ES-I3 (cell line): ENCODE measurements at regions not wholly inside any gene's neighbourhood (a gene's known extent, or its start where the extent isn't known, plus 50 kb on each side); places are given as distances from the start of the nearest gene placed in this dataset.
"Not testable (repeated sequence)": the region's sequence is repeated elsewhere in the genome, so short reads cannot be mapped to it uniquely, and the experiment has no call there.

Experiments used
- H3K36me3 ChIP-seq: 2 replicates; pipeline ENCODE4 v1.6.1; 2013; ENCODE audit warnings: mild to moderate bottlenecking, low read length, control low read depth, moderate library complexity; ENCODE audit not compliant: insufficient read depth
- H3K4me1 ChIP-seq: 2 replicates; pipeline ENCODE4 v1.6.1; 2013; ENCODE audit warnings: mild to moderate bottlenecking, control low read depth, low read length; ENCODE audit not compliant: insufficient read depth
- H3K9ac ChIP-seq: 2 replicates; pipeline ENCODE4 v1.6.1; 2013; ENCODE audit warnings: low read depth, mild to moderate bottlenecking, low read length, moderate library complexity
- H3K9me3 ChIP-seq: 2 replicates; pipeline ENCODE4 v1.6.1; 2013; ENCODE audit warnings: mild to moderate bottlenecking, low read length, moderate library complexity; ENCODE audit not compliant: control insufficient read depth, insufficient read depth

- Histone ChIP-seq H3K9me3 (no peaks in the 10 kb centered on the region), H3K9ac (no peak overlapping the region), H3K4me1 (peaks cover 9% of the 10 kb centered on the region), H3K36me3 (no peaks in the 10 kb centered on the region)
Observed at GRCh38 chr4:54574500-54574899, 83.3 kb upstream of the KIT start.

GRCh38 chr4:54575919-54576318 lies 81.8 kb upstream of the KIT start:
- no peak overlapping the region for H3K9ac ChIP-seq
- no peaks in the 10 kb centered on the region for H3K36me3 ChIP-seq
- peaks cover 9% of the 10 kb centered on the region for H3K4me1 ChIP-seq
- no peaks in the 10 kb centered on the region for H3K9me3 ChIP-seq

GRCh38 chr4:54581807-54582206 lies 76.0 kb upstream of the KIT start:
- Histone ChIP-seq H3K36me3 (no peaks in the 10 kb centered on the region), H3K9me3 (no peaks in the 10 kb centered on the region; the same call in 1 of the 2 replicates), H3K4me1 (no peaks in the 10 kb centered on the region), H3K9ac (no peak overlapping the region)

- no peak overlapping the region for H3K9ac ChIP-seq
Observed at GRCh38 chr4:54585321-54586000, 72.3 kb upstream of the KIT start.

GRCh38 chr4:54586320-54586955 lies 71.3 kb upstream of the KIT start:
- H3K9ac ChIP-seq: no peak overlapping the region
- H3K9me3 ChIP-seq: no peaks in the 10 kb centered on the region; the same call in 1 of the 2 replicates
- no peaks in the 10 kb centered on the region for H3K36me3 ChIP-seq

More at GRCh38 chr4:54585321-54586000, 72.3 kb upstream of the KIT start:
- no peaks in the 10 kb centered on the region for H3K36me3 ChIP-seq
- H3K4me1 ChIP-seq: no peaks in the 10 kb centered on the region
- no peaks in the 10 kb centered on the region; the same call in 1 of the 2 replicates for H3K9me3 ChIP-seq

GRCh38 chr4:54587107-54587891 lies 70.5 kb upstream of the KIT start:
- Histone ChIP-seq H3K9ac (no peak overlapping the region), H3K9me3 (no peaks in the 10 kb centered on the region; the same call in 1 of the 2 replicates), H3K36me3 (no peaks in the 10 kb centered on the region), H3K4me1 (no peaks in the 10 kb centered on the region)

More at GRCh38 chr4:54586320-54586955, 71.3 kb upstream of the KIT start:
- H3K4me1 ChIP-seq: no peaks in the 10 kb centered on the region

- Histone ChIP-seq H3K4me1 (no peaks in the 10 kb centered on the region), H3K36me3 (no peaks in the 10 kb centered on the region), H3K9ac (no peak overlapping the region), H3K9me3 (no peaks in the 10 kb centered on the region; the same call in 1 of the 2 replicates)
Observed at GRCh38 chr4:54588404-54588803, 69.4 kb upstream of the KIT start.

GRCh38 chr4:54589586-54589985 lies 68.2 kb upstream of the KIT start:
- Histone ChIP-seq H3K4me1 (no peaks in the 10 kb centered on the region), H3K36me3 (no peaks in the 10 kb centered on the region), H3K9ac (no peak overlapping the region), H3K9me3 (no peaks in the 10 kb centered on the region; the same call in 1 of the 2 replicates)

GRCh38 chr4:54593795-54594322 lies 63.9 kb upstream of the KIT start:
- no peaks in the 10 kb centered on the region for H3K4me1 ChIP-seq
- H3K9ac ChIP-seq: no peak overlapping the region
- no peaks in the 10 kb centered on the region for H3K36me3 ChIP-seq
- H3K9me3 ChIP-seq: no peaks in the 10 kb centered on the region

GRCh38 chr4:54596201-54596600 lies 61.6 kb upstream of the KIT start:
- Histone ChIP-seq H3K9me3 (no peaks in the 10 kb centered on the region), H3K4me1 (no peaks in the 10 kb centered on the region), H3K9ac (no peak overlapping the region), H3K36me3 (no peaks in the 10 kb centered on the region)

- not testable (repeated sequence) for H3K36me3 ChIP-seq, H3K9ac ChIP-seq, H3K9me3 ChIP-seq, H3K4me1 ChIP-seq
Observed at GRCh38 chr4:54597678-54598077, 60.1 kb upstream of the KIT start.

GRCh38 chr4:54602175-54602574 lies 55.6 kb upstream of the KIT start:
- H3K36me3 ChIP-seq, H3K9me3 ChIP-seq, H3K9ac ChIP-seq: not testable (repeated sequence)

GRCh38 chr4:54607067-54607466 lies 50.7 kb upstream of the KIT start:
- no peak overlapping the region for H3K9ac ChIP-seq
- no peaks in the 10 kb centered on the region for H3K4me1 ChIP-seq
- H3K36me3 ChIP-seq: no peaks in the 10 kb centered on the region
- no peaks in the 10 kb centered on the region; the same call in 1 of the 2 replicates for H3K9me3 ChIP-seq

More at GRCh38 chr4:54602175-54602574, 55.6 kb upstream of the KIT start:
- not testable (repeated sequence) for H3K4me1 ChIP-seq

- H3K9me3 ChIP-seq: no peaks in the 10 kb centered on the region; the same call in 1 of the 2 replicates
- H3K36me3 ChIP-seq: no peaks in the 10 kb centered on the region
- H3K4me1 ChIP-seq: no peaks in the 10 kb centered on the region
- no peak overlapping the region for H3K9ac ChIP-seq
Observed at GRCh38 chr4:54607521-54607920, 50.2 kb upstream of the KIT start.
